ENCODE measurements at regions not wholly inside any gene's neighbourhood (a gene's known extent, or its start where the extent isn't known, plus 50 kb on each side); places are given as distances from the start of the nearest gene placed in this dataset.

DNA sequence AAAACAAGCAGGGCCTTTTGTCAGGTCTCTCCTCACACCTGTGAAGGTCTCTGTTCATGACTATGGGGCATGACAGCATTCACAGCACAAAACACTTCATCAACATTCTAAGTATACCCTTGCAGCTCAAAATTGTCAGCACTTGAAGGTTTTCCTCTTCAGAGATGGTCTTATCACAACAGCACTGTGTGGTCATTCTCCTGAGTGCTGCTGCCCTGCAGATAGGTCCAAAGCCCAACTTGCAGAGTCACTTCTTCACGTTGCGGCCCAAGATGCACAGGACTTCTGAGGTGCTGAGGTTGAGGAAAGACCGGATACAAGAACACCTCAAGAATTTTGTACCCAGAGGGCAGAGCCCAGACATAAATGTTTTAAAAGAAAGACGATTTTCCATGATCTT lies 574.5 kb downstream of the UQCRFS1 start:
- Histone ChIP-seq H3K27me3 (ENCODE audit: insufficient read depth, low read length, poor library complexity, severe bottlenecking) (no peaks in the 10 kb centered on the region), H3K36me3 (ENCODE audit: insufficient read depth, low read length) (no peaks in the 10 kb centered on the region), H3K4me2 (ENCODE audit: low read depth, low read length, poor library complexity, severe bottlenecking) (no peak overlapping the region), H3K4me3 (ENCODE audit: low read length, poor library complexity, severe bottlenecking) (no peak overlapping the region), H2AFZ (ENCODE audit: low read length) (no peak overlapping the region), H4K20me1 (ENCODE audit: insufficient read depth, low read length, poor library complexity, severe bottlenecking) (no peaks in the 10 kb centered on the region), H3K9ac (ENCODE audit: low read depth, low read length, poor library complexity, severe bottlenecking) (no peak overlapping the region), H3K4me1 (ENCODE audit: insufficient read depth, low read length, poor library complexity, severe bottlenecking) (no peaks in the 10 kb centered on the region), H3F3A (ENCODE audit: low read depth) (no peaks in the 10 kb centered on the region), H3K79me2 (ENCODE audit: insufficient read depth, low read length) (no peaks in the 10 kb centered on the region), H3K9me2 (replicated peaks; ENCODE audit: low read depth, low read length) (no peaks in the 10 kb centered on the region), H3K9me3 (ENCODE audit: insufficient read depth, low read depth, low read length) (no peaks in the 10 kb centered on the region)
- TF ChIP-seq, protein P1, sequence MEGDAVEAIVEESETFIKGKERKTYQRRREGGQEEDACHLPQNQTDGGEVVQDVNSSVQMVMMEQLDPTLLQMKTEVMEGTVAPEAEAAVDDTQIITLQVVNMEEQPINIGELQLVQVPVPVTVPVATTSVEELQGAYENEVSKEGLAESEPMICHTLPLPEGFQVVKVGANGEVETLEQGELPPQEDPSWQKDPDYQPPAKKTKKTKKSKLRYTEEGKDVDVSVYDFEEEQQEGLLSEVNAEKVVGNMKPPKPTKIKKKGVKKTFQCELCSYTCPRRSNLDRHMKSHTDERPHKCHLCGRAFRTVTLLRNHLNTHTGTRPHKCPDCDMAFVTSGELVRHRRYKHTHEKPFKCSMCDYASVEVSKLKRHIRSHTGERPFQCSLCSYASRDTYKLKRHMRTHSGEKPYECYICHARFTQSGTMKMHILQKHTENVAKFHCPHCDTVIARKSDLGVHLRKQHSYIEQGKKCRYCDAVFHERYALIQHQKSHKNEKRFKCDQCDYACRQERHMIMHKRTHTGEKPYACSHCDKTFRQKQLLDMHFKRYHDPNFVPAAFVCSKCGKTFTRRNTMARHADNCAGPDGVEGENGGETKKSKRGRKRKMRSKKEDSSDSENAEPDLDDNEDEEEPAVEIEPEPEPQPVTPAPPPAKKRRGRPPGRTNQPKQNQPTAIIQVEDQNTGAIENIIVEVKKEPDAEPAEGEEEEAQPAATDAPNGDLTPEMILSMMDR (conservative IDR thresholded peaks at IDR 0.05; ENCODE audit: low read length): no peak
- TF ChIP-seq EZH2phosphoT487 (IDR thresholded peaks at IDR 0.05; ENCODE audit: borderline replicate concordance): no peak

- H3K9me2 ChIP-seq (replicated peaks; ENCODE audit: low read depth, low read length): no peaks in the 10 kb centered on the region
- H3K36me3 ChIP-seq (ENCODE audit: insufficient read depth, low read length): no peaks in the 10 kb centered on the region
- no peak overlapping the region for H3K4me3 ChIP-seq (ENCODE audit: low read length, poor library complexity, severe bottlenecking)
- H4K20me1 ChIP-seq (ENCODE audit: insufficient read depth, low read length, poor library complexity, severe bottlenecking): no peaks in the 10 kb centered on the region
- no peaks in the 10 kb centered on the region for H3K4me1 ChIP-seq (ENCODE audit: insufficient read depth, low read length, poor library complexity, severe bottlenecking)
- TF ChIP-seq, protein P1 (conservative IDR thresholded peaks at IDR 0.05; ENCODE audit: low read length): no peak
- TF ChIP-seq EZH2phosphoT487 (IDR thresholded peaks at IDR 0.05; ENCODE audit: borderline replicate concordance): no peak
- H3K9ac ChIP-seq (ENCODE audit: low read depth, low read length, poor library complexity, severe bottlenecking): no peak overlapping the region
- no peak overlapping the region for H2AFZ ChIP-seq (ENCODE audit: low read length)
- no peaks in the 10 kb centered on the region for H3K9me3 ChIP-seq (ENCODE audit: insufficient read depth, low read depth, low read length)
- H3K4me2 ChIP-seq (ENCODE audit: low read depth, low read length, poor library complexity, severe bottlenecking): no peak overlapping the region
- H3K79me2 ChIP-seq (ENCODE audit: insufficient read depth, low read length): no peaks in the 10 kb centered on the region
- H3F3A ChIP-seq (ENCODE audit: low read depth): no peaks in the 10 kb centered on the region
- no peaks in the 10 kb centered on the region for H3K27me3 ChIP-seq (ENCODE audit: insufficient read depth, low read length, poor library complexity, severe bottlenecking)
These were observed 576.2 kb downstream of the UQCRFS1 start for GRCh38 chr19:28636706-28637105.

DNA sequence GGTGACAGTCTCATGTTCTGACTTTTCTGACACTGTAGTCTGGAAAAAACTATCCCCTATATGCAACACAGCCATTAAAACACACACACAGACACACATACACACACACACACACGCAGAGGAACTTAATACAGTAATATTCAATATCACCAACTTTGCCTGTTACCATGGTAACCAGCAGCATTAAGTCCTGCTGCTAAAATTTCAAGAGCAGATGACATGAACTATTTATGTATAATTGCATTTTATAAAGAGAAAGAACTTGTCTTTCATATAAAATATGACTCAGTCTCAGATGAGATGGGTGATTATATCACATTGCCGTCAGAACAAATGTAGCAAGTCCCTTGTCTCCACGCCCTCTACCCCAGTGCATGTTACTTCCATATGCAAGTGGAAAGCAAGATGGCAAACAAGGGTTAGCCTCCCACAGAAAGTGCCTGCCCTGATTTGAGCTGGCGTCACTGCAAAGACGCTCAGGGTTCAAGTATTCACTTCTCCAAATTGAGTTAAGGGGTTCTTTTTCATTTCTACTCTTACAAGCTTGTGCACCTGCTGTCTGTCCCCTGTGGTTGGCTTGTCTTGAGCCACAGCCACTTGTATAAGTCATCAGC lies 576.8 kb downstream of the UQCRFS1 start:
- Histone ChIP-seq H3K9me3 (ENCODE audit: insufficient read depth, low read depth, low read length) (no peaks in the 10 kb centered on the region), H3K4me2 (ENCODE audit: low read depth, low read length, poor library complexity, severe bottlenecking) (no peak overlapping the region), H3K4me1 (ENCODE audit: insufficient read depth, low read length, poor library complexity, severe bottlenecking) (no peaks in the 10 kb centered on the region), H3K4me3 (ENCODE audit: low read length, poor library complexity, severe bottlenecking) (no peak overlapping the region), H3F3A (ENCODE audit: low read depth) (no peaks in the 10 kb centered on the region), H2AFZ (ENCODE audit: low read length) (no peak overlapping the region), H3K9me2 (replicated peaks; ENCODE audit: low read depth, low read length) (no peaks in the 10 kb centered on the region), H3K27me3 (ENCODE audit: insufficient read depth, low read length, poor library complexity, severe bottlenecking) (no peaks in the 10 kb centered on the region), H3K9ac (ENCODE audit: low read depth, low read length, poor library complexity, severe bottlenecking) (no peak overlapping the region), H4K20me1 (ENCODE audit: insufficient read depth, low read length, poor library complexity, severe bottlenecking) (no peaks in the 10 kb centered on the region), H3K79me2 (ENCODE audit: insufficient read depth, low read length) (no peaks in the 10 kb centered on the region), H3K36me3 (ENCODE audit: insufficient read depth, low read length) (no peaks in the 10 kb centered on the region)
- no peak for TF ChIP-seq EZH2phosphoT487 (IDR thresholded peaks at IDR 0.05; ENCODE audit: borderline replicate concordance)
- TF ChIP-seq, protein P1 (conservative IDR thresholded peaks at IDR 0.05; ENCODE audit: low read length): no peak

Data from Loucy (cell line).